Liver (tissue), 8 donors: ENCODE measurements at regions not wholly inside any gene's neighbourhood (a gene's known extent, or its start where the extent isn't known, plus 50 kb on each side); places are given as distances from the start of the nearest gene placed in this dataset.
"Not testable (repeated sequence)": the region's sequence is repeated elsewhere in the genome, so short reads cannot be mapped to it uniquely, and the experiment has no call there.

Experiments
- DNase-seq: peaks from one replicate; pipeline ENCODE4 v3.0.0-alpha.2; 2017; ENCODE audit warnings: low spot score
- H3K27ac ChIP-seq, 2 donors: one replicate each; pipeline ENCODE4 v1.7.0; 2013; ENCODE audit warnings: inconsistent platforms in 2 of 2, low read length in 2 of 2, control low read depth in 1 of 2, low read depth in 1 of 2, mild to moderate bottlenecking in 1 of 2
- H3K27me3 ChIP-seq, 4 donors: one replicate each; pipeline versions ENCODE4 v1.6.1 to v1.7.0; 2013; ENCODE audit warnings: low read length in 3 of 4, inconsistent platforms in 1 of 4, mild to moderate bottlenecking in 1 of 4, moderate library complexity in 1 of 4; ENCODE audit not compliant: control insufficient read depth in 4 of 4, insufficient read depth in 4 of 4
- H3K36me3 ChIP-seq, 4 donors: one replicate each; pipeline versions ENCODE4 v1.6.1 to v1.7.0; 2013; ENCODE audit warnings: low read length in 3 of 4, mild to moderate bottlenecking in 3 of 4, low read depth in 1 of 4, moderate library complexity in 1 of 4; ENCODE audit not compliant: control insufficient read depth in 4 of 4, insufficient read depth in 3 of 4
- H3K4me1 ChIP-seq, 4 donors: one replicate each; pipeline versions ENCODE4 v1.6.1 to v1.7.0; 2013; ENCODE audit warnings: low read length in 3 of 4, mild to moderate bottlenecking in 3 of 4, moderate library complexity in 1 of 4; ENCODE audit not compliant: control insufficient read depth in 4 of 4, insufficient read depth in 4 of 4
- H3K4me3 ChIP-seq, 3 donors: one replicate each; pipeline versions ENCODE4 v1.6.1 to v1.7.0; 2013; ENCODE audit warnings: low read length in 3 of 3, control low read depth in 1 of 3, low read depth in 1 of 3, mild to moderate bottlenecking in 1 of 3
- H3K9ac ChIP-seq, 2 donors: one replicate each; pipeline ENCODE4 v1.7.0; 2013; ENCODE audit warnings: low read length in 2 of 2, mild to moderate bottlenecking in 2 of 2, moderate library complexity in 2 of 2, control low read depth in 1 of 2, low read depth in 1 of 2
- H3K9me3 ChIP-seq, 4 donors: one replicate each; pipeline versions ENCODE4 v1.6.1 to v1.7.0; 2013; ENCODE audit warnings: low read length in 3 of 4; ENCODE audit not compliant: control insufficient read depth in 4 of 4
- CTCF ChIP-seq: fragments of 150-350 bp; IDR thresholded peaks from 2 replicates; pipeline ENCODE4 v1.5.1; 2017; ENCODE audit warnings: improper control_type of control experiment, low read depth, low read length; ENCODE audit not compliant: missing input control
- FOXA1 ChIP-seq: IDR thresholded peaks from 2 replicates; pipeline ENCODE4 v1.6.1; 2016; ENCODE audit warnings: antibody characterized with exemption
- FOXA2 ChIP-seq: IDR thresholded peaks from 2 replicates; pipeline ENCODE4 v1.6.1; 2016; ENCODE audit warnings: antibody characterized with exemption
- GABPA ChIP-seq, 2 donors: IDR thresholded peaks in 1 of 2; conservative IDR thresholded peaks in 1 of 2; 2 replicates each; pipeline ENCODE4 v1.6.1; 2016; ENCODE audit warnings: antibody characterized with exemption in 2 of 2, mild to moderate bottlenecking in 1 of 2, moderate library complexity in 1 of 2
- HNF4A ChIP-seq, 2 donors: conservative IDR thresholded peaks; 2 replicates each; pipeline ENCODE4 v1.6.1; 2016; ENCODE audit warnings: antibody characterized with exemption in 2 of 2, mild to moderate bottlenecking in 2 of 2
- MAX ChIP-seq: IDR thresholded peaks from 2 replicates; pipeline ENCODE4 v1.6.1; 2016; ENCODE audit warnings: antibody characterized with exemption
- NR2F2 ChIP-seq: IDR thresholded peaks from 2 replicates; pipeline ENCODE4 v1.6.1; 2016; ENCODE audit warnings: antibody characterized with exemption
- RAD21 ChIP-seq, 2 donors: IDR thresholded peaks; 2 replicates each; pipeline ENCODE4 v1.6.1; 2016; ENCODE audit warnings: antibody characterized with exemption in 2 of 2, mild to moderate bottlenecking in 2 of 2
- SP1 ChIP-seq: IDR thresholded peaks from 2 replicates; pipeline ENCODE4 v1.6.1; 2018; ENCODE audit warnings: antibody characterized with exemption, mild to moderate bottlenecking
- ZBTB33 ChIP-seq: IDR thresholded peaks from 2 replicates; pipeline ENCODE4 v1.6.1; 2016; ENCODE audit warnings: antibody characterized with exemption
- WGBS: extraction: QIAGEN DNeasy Blood & Tissue Kit; methylation state at CpG from one replicate; pipeline ENCODE4 v1.1.7; 2013; 5-methylcytosine and 5-hydroxymethylcytosine counted together
- TF ChIP-seq, protein P1 (sequence below): IDR thresholded peaks from 2 replicates; pipeline ENCODE4 v1.6.1; 2016; ENCODE audit warnings: antibody characterized with exemption
- TF ChIP-seq, protein P2 (sequence below): IDR thresholded peaks from 2 replicates; pipeline ENCODE4 v1.6.1; 2016; ENCODE audit warnings: antibody characterized with exemption, mild to moderate bottlenecking
- donor health status: healthy.
- donor health status: healthy.
- donor health status: healthy.
- donor health status: healthy.
- donor health status: healthy.

DNA sequence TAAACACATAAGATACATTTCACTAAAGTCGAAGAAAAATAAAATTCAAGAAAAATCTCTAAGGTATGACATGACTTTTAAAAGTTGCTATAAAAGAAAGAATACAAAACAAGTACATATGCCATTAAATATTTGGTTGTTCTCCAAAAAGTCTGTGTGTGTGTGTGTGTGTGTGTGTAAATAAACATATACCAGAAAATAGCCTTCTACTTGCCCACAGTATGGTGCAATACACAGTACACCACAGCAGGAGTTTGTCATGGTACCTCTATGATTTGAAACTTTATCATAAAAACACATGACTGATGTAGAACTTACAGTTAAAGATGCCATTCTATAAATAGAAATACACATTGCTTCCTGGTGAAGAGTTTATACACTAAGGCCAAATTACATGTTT, 692.7 kb upstream of the MGAT4C start (continued):
- TF ChIP-seq RAD21 (IDR thresholded peaks at IDR 0.05) (no peak), ZBTB33 (no peak), FOXA2 (no peak), NR2F2 (no peak)

GRCh38 chr12:86945685-86946196, 689.5 kb upstream of the MGAT4C start:
- H3K9ac ChIP-seq: no peak overlapping the region
- no peaks in the 10 kb centered on the region for H3K4me1 ChIP-seq
- no peaks in the 10 kb centered on the region for H3K27me3 ChIP-seq
- H3K9me3 ChIP-seq: no peaks in the 10 kb centered on the region
- H3K27ac ChIP-seq: no peak overlapping the region
- TF ChIP-seq RAD21 (IDR thresholded peaks at IDR 0.05) (no peak), HNF4A (conservative IDR thresholded peaks at IDR 0.05) (no peak), FOXA2 (no peak), SP1 (no peak)
- no peak for DNase-seq
- H3K4me3 ChIP-seq: no peak overlapping the region
- WGBS: 75% methylated on average over 1 of the region's 1 CpG
- no peaks in the 10 kb centered on the region for H3K36me3 ChIP-seq

GRCh38 chr12:86944197-86944819, 688.1 kb upstream of the MGAT4C start:
- H3K9me3 ChIP-seq: not testable (repeated sequence)

GRCh38 chr12:86931714-86932113, 675.5 kb upstream of the MGAT4C start:
- Histone ChIP-seq H3K9ac (no peak overlapping the region), H3K27ac (no peak overlapping the region), H3K4me3 (no peak overlapping the region), H3K4me1 (no peaks in the 10 kb centered on the region), H3K9me3 (no peaks in the 10 kb centered on the region), H3K36me3 (no peaks in the 10 kb centered on the region), H3K27me3 (no peaks in the 10 kb centered on the region)
- no peak for TF ChIP-seq GABPA (IDR thresholded peaks at IDR 0.05 in 1 of 2, conservative IDR thresholded peaks at IDR 0.05 in 1 of 2)
- TF ChIP-seq FOXA1: no peak
- TF ChIP-seq, protein P1, sequence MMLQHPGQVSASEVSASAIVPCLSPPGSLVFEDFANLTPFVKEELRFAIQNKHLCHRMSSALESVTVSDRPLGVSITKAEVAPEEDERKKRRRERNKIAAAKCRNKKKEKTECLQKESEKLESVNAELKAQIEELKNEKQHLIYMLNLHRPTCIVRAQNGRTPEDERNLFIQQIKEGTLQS: no peak
- no peak for TF ChIP-seq MAX
- TF ChIP-seq, protein P2, sequence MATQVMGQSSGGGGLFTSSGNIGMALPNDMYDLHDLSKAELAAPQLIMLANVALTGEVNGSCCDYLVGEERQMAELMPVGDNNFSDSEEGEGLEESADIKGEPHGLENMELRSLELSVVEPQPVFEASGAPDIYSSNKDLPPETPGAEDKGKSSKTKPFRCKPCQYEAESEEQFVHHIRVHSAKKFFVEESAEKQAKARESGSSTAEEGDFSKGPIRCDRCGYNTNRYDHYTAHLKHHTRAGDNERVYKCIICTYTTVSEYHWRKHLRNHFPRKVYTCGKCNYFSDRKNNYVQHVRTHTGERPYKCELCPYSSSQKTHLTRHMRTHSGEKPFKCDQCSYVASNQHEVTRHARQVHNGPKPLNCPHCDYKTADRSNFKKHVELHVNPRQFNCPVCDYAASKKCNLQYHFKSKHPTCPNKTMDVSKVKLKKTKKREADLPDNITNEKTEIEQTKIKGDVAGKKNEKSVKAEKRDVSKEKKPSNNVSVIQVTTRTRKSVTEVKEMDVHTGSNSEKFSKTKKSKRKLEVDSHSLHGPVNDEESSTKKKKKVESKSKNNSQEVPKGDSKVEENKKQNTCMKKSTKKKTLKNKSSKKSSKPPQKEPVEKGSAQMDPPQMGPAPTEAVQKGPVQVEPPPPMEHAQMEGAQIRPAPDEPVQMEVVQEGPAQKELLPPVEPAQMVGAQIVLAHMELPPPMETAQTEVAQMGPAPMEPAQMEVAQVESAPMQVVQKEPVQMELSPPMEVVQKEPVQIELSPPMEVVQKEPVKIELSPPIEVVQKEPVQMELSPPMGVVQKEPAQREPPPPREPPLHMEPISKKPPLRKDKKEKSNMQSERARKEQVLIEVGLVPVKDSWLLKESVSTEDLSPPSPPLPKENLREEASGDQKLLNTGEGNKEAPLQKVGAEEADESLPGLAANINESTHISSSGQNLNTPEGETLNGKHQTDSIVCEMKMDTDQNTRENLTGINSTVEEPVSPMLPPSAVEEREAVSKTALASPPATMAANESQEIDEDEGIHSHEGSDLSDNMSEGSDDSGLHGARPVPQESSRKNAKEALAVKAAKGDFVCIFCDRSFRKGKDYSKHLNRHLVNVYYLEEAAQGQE: no peak
- TF ChIP-seq CTCF: no peak
- TF ChIP-seq RAD21 (IDR thresholded peaks at IDR 0.05): no peak
- no peak for TF ChIP-seq NR2F2
- no peak for DNase-seq

More at GRCh38 chr12:86944197-86944819, 688.1 kb upstream of the MGAT4C start:
- not testable (repeated sequence) for H3K36me3 ChIP-seq, H3K27me3 ChIP-seq, DNase-seq, H3K4me1 ChIP-seq, H3K4me3 ChIP-seq, H3K27ac ChIP-seq, H3K9ac ChIP-seq
- WGBS: 86% methylated on average over 3 of the region's 3 CpGs
